HG02884 (cell line): ENCODE measurements at regions not wholly inside any gene's neighbourhood (a gene's known extent, or its start where the extent isn't known, plus 50 kb on each side); places are given as distances from the start of the nearest gene placed in this dataset.
"Not testable (repeated sequence)": the region's sequence is repeated elsewhere in the genome, so short reads cannot be mapped to it uniquely, and the experiment has no call there.

ENCODE experiments used
- ATAC-seq: cut with Tn5 transposase; IDR thresholded peaks from one replicate; pipeline ENCODE4 v1.9.1; 2021; ENCODE audit warnings: mild to moderate bottlenecking, moderate library complexity; ENCODE audit not compliant: unreplicated experiment

DNA sequence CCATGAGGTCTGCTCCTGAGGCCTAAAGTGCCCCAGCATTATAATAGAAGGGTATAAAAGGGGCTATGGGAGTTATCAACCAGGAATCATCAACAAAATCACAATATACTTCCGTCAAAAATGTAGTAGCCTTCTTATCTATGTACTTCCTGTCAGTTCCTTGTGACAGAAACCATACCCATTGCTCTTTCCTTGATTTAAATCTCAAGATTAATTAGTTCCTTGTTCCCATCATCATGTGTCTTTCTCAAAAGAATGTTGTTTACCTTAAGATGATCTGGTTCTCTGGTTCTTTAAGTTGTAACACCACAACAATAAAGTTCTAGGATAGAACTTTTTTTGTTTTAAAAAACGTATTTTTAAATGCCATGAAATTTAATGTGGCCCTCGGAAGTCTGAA lies 833.3 kb downstream of the LTN1 start:
- no peak for ATAC-seq

DNA sequence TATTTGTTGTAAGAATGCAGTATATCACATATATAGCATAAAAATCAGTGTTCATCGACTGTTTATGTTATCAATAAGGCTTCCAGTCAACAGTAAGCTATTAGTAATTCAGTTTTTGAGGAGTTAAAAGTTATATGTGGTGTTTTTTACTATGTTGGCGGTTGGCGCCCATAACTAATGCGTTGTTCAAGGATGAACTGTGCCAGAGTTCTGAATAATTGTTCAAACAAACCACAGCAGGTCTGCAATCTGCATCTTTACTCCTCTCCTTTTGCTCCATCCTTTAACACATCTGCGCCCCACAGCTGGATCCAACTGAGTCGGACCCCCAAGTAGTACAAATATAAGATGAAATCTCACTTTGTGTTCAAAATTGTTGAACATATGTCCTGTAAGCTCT lies 836.1 kb downstream of the LTN1 start:
- ATAC-seq, result no peak

GRCh38 chr21:28154121-28154520 lies 838.6 kb downstream of the LTN1 start:
- no peak for ATAC-seq

DNA sequence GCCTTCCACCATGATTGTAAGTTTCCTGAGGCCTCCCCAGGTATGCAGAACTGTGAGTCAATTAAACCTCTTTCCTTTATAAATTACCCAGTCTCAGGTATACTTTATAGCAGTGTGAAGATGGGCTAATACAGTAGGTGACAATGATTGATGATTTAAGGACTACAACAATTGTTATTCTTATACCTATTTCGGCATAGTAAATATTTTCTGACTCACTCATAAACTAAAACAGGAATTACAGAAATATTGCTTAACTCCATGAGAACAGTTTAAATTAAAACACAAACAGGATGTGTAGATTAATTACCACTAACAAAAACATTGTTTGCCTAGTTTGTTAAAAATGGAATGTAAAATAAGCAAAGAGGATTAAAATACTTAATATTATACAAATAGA lies 839.9 kb downstream of the LTN1 start:
- ATAC-seq, result no peak

DNA sequence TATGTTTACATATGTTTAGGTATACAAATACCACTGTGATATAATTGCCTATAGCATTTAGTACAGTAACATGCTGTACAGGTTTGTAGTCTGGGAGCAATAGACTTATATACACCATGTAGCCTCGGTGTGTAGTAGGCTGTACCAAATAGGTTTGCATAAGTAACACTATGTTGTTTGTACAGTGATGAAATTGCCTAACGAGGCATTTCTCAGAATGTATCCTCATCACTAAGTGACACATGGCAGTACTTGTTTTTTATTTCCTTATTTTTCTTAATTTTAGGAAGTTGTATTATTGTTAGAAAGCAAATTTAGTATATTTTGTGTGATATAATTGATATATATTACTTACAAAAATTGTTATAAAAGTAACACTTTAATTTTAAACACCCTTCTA lies 840.9 kb downstream of the LTN1 start:
- no peak for ATAC-seq

DNA sequence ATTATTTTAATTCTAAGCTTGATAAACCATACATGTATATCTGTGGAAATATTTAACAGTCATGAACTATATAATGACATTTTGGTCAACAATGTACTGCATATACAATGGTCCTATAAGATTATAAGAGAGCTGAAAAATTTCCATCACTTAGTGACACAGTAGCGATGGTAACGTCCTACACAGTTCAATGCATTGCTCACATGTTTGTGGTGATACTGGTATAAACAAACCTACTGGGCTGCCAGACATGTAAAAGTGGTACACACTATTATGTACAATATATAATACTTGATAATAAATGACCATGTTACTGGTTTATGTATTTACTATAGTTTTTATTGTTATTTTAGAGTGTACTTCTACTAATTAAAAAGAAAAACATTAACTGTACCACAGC lies 841.9 kb downstream of the LTN1 start:
- ATAC-seq, result no peak

GRCh38 chr21:28148400-28149064 lies 844.1 kb downstream of the LTN1 start:
- no peak for ATAC-seq

DNA sequence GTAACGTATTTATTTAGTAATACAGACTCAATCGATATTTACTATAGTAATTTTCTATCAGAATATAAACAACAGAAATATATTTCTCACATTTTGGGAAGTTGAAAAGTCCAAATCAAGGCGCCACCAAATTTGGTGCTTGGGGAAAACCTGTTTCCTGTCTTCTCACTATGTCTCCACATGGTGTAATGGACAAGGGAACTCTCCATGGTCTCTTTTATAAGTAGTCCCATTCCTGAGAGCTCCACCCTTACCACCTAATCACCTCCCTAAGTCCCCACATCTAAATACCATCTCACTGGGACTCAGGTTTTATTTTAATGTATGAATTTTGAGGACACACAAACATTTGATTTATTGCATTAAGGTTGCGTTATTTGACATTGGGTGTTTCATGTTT lies 848.0 kb downstream of the LTN1 start:
- ATAC-seq, result no peak

DNA sequence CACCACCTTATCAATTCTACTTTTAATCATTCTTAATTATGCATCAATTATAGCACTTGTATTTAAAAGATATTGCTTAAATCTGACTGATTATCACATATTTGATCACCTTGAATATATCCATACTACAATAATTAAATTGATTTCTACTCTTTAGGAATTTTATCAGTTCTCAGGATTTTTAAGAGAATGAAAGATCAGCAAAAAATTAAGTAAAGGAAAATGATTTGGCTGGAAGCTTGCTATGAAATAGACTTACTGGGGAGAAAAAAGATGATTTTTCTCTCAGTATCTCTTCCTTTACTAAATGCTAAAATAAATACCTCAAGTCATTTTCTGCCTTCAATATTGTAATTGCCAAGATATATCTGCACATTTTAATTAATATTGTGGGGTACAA lies 848.6 kb downstream of the LTN1 start:
- ATAC-seq, result no peak

DNA sequence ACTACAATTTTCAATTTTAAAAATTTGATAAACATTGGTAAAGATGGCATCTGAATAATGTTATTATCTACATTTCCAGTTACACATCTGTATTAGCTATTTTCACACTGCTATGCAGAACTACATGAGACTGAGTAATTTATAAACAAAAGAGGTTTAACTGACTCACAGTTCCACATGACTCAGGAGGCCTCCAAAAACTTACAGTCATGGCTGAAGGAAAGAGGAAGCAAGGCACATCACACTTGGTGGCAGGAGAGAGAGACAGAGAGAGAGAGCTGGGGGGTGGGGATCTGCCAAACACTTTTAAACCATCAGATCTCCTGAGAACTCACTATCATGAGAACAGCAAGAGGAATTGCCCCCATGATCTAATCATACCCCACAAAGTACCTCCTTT lies 850.0 kb downstream of the LTN1 start:
- no peak for ATAC-seq

- ATAC-seq, result no peak
Observed at GRCh38 chr21:28138272-28138671, 854.4 kb downstream of the LTN1 start.

DNA sequence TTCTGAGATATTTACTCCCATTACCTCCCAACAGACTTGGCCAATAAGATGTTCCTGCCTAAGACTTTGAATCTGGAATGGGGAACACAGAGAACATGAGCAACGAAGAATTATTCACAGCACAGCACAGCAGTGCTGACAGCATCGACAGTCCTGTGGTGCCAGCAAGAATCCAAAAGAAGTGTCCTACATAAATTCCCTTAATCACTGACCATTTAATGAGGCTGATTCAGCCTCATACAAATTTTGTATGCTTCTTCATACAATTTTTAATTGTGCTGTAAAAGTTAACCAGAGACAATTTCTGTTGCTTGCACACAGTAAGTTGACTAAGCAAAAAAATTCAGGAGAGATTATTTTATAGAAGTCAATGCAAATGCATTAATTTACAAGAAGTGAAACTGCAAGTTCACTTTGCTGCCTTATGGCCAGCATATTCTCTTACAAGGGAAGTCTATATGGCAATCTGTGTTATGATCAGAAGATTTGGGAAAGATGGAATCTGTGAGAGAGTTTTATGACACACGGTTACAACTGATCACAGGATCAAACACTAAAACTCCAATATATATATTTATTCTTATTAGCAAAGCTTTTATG lies 855.9 kb downstream of the LTN1 start:
- no peak for ATAC-seq

GRCh38 chr21:28135646-28136045 lies 857.0 kb downstream of the LTN1 start:
- ATAC-seq, result no peak

DNA sequence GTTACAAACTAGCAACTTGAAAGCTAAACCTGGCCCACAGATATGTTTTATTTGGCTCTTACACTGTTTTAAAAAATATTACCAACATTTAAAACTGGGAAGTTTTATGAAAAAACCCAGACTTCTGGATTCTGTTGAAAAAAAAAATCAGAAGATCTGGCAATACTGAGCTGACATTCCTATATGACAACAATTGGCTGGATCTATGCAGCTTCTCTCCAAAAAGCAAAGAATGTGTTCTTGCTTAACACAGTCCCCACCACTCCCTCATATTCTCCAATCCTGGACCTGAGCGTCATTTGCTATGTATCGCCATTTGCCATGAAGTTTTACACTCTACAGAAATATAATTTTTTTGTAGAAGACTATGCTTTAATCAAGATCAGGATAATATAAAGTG lies 859.6 kb downstream of the LTN1 start:
- no peak for ATAC-seq

DNA sequence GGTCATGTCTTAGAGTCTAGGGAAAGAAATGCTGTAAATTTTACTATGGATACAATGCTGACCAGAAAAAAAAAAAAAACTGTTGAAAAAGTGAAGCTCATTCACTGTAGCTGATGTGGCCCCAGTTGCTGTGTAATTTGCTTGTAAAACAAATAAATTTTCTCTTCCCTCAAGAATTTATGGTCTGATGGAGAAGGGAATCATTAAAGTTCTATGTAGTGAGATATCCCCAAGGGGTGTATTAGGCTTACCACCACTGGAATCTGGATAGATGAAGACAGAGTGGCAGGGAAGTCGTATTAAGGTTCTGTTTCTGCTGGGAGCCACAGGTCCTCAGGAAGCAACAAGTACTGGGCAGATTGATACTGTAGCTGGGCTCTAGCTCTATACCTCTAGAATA lies 860.0 kb downstream of the LTN1 start:
- no peak for ATAC-seq

DNA sequence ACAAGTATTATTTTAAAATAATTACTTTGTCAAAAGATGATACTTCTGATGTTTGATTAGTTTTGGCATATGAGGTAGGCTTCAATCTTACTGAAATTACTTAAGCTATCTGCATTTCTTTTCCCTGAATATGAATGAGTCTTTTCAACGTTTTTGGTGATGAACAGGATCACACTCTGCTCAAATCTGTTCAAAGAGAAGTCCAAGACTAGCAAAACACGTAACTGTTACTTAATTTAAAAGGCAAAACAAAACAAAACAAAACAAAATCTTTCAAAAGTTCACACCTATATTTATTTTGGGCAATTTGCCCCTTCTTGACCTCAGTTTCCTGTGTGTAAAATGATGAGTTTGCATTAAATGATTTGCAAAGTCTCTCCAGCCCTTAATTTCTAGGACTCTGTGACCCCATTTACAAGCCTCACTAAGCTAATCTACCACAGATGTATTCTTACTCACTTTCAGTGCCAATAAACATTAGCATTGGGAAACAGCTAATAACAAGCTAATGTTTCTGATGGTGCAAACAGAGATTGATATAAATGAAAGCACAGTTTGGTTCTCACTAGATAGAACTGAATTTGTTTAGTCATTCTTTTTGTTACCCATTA lies 865.4 kb downstream of the LTN1 start:
- no peak for ATAC-seq

- no peak for ATAC-seq
Observed at GRCh38 chr21:28126521-28127174, 866.0 kb downstream of the LTN1 start.

DNA sequence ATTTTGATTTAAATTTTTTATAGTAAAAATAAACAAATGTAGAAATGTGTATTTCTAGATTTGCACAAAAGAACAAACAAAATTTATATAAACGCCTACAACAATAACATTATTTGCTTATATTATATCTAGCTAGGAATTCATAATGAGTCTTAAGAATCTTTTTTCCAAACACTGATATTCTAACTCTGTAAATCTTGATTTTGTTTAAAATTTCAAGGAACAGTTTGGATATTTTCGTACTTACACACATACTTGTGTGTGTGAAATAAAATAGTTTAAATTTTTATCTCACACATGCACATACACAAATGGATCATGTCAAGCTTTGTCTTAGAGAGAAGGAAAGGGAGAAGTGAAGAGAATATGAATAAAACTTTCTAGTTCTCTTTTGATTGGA lies 868.1 kb downstream of the LTN1 start:
- ATAC-seq, result no peak

GRCh38 chr21:28118570-28118969 lies 874.1 kb downstream of the LTN1 start:
- ATAC-seq, result no peak

GRCh38 chr21:28114986-28115385 lies 877.7 kb downstream of the LTN1 start:
- ATAC-seq, result not testable (repeated sequence)

- no peak for ATAC-seq
Observed at GRCh38 chr21:28113718-28114117, 879.0 kb downstream of the LTN1 start.

GRCh38 chr21:28112511-28112910 lies 880.2 kb downstream of the LTN1 start:
- ATAC-seq, result no peak
